ENCODE measurements at regions not wholly inside any gene's neighbourhood (a gene's known extent, or its start where the extent isn't known, plus 50 kb on each side); places are given as distances from the start of the nearest gene placed in this dataset.

DNA sequence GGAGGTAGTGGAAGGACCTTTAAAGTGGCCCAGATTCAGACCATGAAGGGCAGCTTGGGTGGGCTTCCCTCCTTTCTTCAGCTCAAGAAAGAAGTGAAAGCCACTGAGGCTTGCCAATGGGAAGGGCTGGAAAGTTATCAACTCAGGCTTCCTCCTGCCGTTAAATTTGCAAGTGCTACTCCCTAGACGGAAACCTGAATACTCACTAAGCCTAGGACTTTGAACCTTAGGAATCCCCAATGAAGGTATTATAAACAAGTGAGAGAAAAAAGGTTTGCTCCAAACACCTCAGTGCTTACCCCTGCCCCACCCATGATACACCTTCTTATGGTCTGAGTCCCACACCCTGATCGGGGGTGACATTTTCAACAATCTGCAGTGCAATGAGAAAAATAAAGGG is 396.4 kb downstream of the SHQ1 start:
- Histone ChIP-seq H3K4me1 (no peaks in the 10 kb centered on the region), H3K27ac (no peak overlapping the region), H3K4me3 (no peak overlapping the region), H3K36me3 (no peaks in the 10 kb centered on the region), H3K27me3 (no peaks in the 10 kb centered on the region), H3K9me3 (no peaks in the 10 kb centered on the region)
- FAIRE-seq, result no peak
- ATAC-seq, result no peak
- DNase-seq, result no peak
- WGBS, 2 donors, result 66 to 67% methylated on average over 3 of the region's 3 CpGs
- TF ChIP-seq, protein P1, sequence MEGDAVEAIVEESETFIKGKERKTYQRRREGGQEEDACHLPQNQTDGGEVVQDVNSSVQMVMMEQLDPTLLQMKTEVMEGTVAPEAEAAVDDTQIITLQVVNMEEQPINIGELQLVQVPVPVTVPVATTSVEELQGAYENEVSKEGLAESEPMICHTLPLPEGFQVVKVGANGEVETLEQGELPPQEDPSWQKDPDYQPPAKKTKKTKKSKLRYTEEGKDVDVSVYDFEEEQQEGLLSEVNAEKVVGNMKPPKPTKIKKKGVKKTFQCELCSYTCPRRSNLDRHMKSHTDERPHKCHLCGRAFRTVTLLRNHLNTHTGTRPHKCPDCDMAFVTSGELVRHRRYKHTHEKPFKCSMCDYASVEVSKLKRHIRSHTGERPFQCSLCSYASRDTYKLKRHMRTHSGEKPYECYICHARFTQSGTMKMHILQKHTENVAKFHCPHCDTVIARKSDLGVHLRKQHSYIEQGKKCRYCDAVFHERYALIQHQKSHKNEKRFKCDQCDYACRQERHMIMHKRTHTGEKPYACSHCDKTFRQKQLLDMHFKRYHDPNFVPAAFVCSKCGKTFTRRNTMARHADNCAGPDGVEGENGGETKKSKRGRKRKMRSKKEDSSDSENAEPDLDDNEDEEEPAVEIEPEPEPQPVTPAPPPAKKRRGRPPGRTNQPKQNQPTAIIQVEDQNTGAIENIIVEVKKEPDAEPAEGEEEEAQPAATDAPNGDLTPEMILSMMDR (IDR thresholded peaks at IDR 0.05), result no peak
- intact Hi-C loops (cut with DNase I), result no loop called here

DNA sequence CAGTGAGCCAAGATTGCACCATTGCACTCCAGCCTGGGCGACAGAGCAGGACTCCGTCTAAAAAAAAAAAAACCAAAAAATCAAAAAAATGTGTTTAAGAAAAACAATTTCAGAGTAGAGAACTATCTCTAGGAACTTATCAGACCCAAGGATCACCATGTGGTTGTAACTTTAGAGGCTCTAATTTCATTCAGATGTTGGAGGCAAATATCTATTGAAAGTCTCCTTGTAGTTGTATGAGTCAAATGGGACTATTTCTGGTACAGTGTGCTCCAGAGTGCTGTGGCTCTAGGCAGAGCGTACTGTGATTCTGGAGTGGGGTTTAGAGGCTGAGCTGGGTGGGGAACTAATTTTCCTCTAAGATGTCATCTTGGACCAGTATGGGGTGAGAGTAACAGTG is 398.7 kb downstream of the SHQ1 start:
- DNase-seq (no peak), FAIRE-seq (no peak), ATAC-seq (no peak)
- TF ChIP-seq, protein P1 (IDR thresholded peaks at IDR 0.05), result no peak
- intact Hi-C loops (cut with DNase I), result no loop called here
- Histone ChIP-seq H3K4me1 (peaks cover 4 to 13% (median 8%) of the 10 kb centered on the region in 3 donors), H3K9me3 (no peaks in the 10 kb centered on the region), H3K27ac (no peak overlapping the region), H3K27me3 (no peaks in the 10 kb centered on the region), H3K36me3 (no peaks in the 10 kb centered on the region), H3K4me3 (no peak overlapping the region)
- 90 to 94% methylated on average over 3 of the region's 3 CpGs for WGBS, 2 donors

DNA sequence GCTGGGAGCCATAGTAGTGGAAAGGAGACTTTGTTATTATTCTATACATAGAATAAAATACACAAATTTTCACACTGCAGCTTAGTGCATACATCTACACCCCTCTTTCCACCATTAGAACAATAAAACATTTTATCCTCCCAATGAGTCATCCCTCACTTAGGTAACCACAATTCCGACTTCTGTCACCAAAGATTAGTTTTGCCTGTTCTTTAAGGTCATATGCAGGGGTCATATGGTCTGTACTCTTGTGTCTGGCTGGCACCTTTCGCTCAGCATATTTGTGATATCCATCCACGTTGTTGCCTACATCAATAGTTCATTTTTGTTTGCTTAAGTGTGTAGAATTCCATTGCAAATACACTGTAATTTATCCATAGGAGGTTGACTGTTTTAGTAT is 399.4 kb downstream of the SHQ1 start:
- no peaks in the 10 kb centered on the region for H3K27me3 ChIP-seq
- no peaks in the 10 kb centered on the region for H3K9me3 ChIP-seq
- H3K4me3 ChIP-seq, result no peak overlapping the region
- no peaks in the 10 kb centered on the region for H3K36me3 ChIP-seq
- H3K27ac ChIP-seq, result no peak overlapping the region
- intact Hi-C loops (cut with DNase I), result no loop called here
- TF ChIP-seq, protein P1 (IDR thresholded peaks at IDR 0.05), result no peak
- WGBS, 2 donors, result 63 to 68% methylated on average over 3 of the region's 3 CpGs
- no peak for DNase-seq
- peaks cover 4 to 20% (median 8%) of the 10 kb centered on the region in 3 donors for H3K4me1 ChIP-seq
- no peak for ATAC-seq
- FAIRE-seq, result no peak

DNA sequence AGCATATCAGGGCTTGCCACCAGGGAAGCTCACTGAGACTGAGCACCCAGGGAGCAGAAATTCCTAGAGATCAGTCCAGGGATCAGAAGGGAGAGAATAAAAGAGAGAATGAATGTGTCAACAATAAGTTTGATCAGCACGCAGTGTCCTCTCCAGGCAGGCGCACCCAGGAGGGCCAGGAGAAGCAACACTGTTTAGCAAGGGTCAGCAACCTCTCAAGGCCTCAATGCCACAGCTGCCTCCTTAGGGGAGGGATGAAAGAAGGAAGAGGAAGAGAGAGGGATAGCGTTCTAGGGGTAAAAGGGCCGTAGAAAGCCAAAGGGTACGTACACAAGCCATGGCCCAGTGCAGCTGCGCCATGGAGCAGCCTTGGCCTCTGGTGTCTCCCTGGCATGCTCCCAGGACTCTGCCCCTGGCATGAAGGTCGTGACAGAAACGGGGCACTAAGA is 399.8 kb downstream of the SHQ1 start:
- FAIRE-seq (no peak), ATAC-seq (no peak), DNase-seq (peak in 1 of 6 donors; percentile 43)
- H3K4me3 ChIP-seq, result no peak overlapping the region
- H3K27me3 ChIP-seq, result no peaks in the 10 kb centered on the region
- WGBS, 2 donors, result 77 to 80% methylated on average over 8 of the region's 8 CpGs
- intact Hi-C loops (cut with DNase I), result no loop called here
- no peaks in the 10 kb centered on the region for H3K9me3 ChIP-seq
- TF ChIP-seq, protein P1 (IDR thresholded peaks at IDR 0.05), result no peak
- H3K36me3 ChIP-seq, result no peaks in the 10 kb centered on the region
- peaks cover 4 to 20% (median 8%) of the 10 kb centered on the region in 3 donors for H3K4me1 ChIP-seq
- H3K27ac ChIP-seq, result no peak overlapping the region

DNA sequence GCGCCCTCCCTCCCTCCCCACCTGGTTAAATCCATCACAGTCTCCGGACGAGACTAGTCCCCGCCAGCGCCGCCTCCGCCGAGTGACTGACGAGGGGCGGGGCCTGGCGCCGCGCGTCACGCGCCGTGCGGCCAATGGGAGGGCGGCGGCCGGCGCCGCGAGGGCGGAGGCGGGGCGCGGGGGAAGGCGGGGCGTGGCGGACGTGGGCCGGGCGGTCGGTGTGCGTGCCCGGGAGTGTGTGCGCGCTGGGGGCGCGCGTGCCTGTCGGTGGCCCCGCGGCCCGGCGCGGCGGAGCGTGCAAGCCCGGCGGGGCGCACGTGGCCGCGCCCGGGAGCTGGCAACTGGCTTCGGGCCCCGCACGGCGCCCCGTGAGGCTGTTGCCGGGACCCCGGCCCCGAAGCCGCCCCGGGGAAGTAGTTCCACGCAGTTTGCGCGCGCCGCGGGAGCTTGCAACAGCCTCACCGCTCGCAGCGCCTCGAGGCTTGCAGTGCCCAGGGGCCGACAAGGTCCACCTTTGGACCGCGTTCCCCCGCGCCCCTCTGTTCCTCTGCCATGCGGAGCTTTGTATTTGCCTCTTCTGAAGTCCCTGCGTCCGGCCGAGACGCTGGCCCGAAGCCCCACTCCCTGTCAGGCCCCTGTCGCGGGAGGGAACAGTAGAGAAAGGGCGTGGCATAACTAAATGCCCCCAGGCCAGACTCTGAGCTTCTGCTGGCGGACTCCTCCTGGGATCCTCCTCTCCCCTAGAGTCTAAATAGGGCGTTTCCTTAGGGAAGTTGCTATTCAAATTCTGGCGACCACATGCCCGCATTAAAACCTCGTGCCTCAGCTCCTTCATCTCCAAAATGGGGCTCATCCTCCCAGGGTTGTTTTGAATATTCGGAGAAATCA is 400.9 kb downstream of the SHQ1 start:
- 11 to 12% methylated on average over 76 to 97 of the region's 97 CpGs for WGBS, 2 donors
- peaks cover 4 to 20% (median 8%) of the 10 kb centered on the region in 3 donors for H3K4me1 ChIP-seq
- TF ChIP-seq, protein P1 (IDR thresholded peaks at IDR 0.05), result no peak
- no peak for FAIRE-seq
- intact Hi-C loops (cut with DNase I), result no loop called here
- H3K9me3 ChIP-seq, result no peaks in the 10 kb centered on the region
- no peaks in the 10 kb centered on the region for H3K27me3 ChIP-seq
- DNase-seq, result peak; percentile 90 to 99 (median 95)
- H3K36me3 ChIP-seq, result no peaks in the 10 kb centered on the region
- peak overlapping the region; percentile 70 to 90 (median 80) for H3K27ac ChIP-seq
- peak overlapping the region; percentile 55 to 71 (median 64) for H3K4me3 ChIP-seq
- peak; percentile 94 to 97 (median 96) for ATAC-seq
